GM21360 (cell line): ENCODE measurements at regions not wholly inside any gene's neighbourhood (a gene's known extent, or its start where the extent isn't known, plus 50 kb on each side); places are given as distances from the start of the nearest gene placed in this dataset.

Experiments
- ATAC-seq: cut with Tn5 transposase; IDR thresholded peaks from one replicate; pipeline ENCODE4 v1.9.1; 2021; ENCODE audit warnings: mild to moderate bottlenecking, moderate library complexity; ENCODE audit not compliant: unreplicated experiment

DNA sequence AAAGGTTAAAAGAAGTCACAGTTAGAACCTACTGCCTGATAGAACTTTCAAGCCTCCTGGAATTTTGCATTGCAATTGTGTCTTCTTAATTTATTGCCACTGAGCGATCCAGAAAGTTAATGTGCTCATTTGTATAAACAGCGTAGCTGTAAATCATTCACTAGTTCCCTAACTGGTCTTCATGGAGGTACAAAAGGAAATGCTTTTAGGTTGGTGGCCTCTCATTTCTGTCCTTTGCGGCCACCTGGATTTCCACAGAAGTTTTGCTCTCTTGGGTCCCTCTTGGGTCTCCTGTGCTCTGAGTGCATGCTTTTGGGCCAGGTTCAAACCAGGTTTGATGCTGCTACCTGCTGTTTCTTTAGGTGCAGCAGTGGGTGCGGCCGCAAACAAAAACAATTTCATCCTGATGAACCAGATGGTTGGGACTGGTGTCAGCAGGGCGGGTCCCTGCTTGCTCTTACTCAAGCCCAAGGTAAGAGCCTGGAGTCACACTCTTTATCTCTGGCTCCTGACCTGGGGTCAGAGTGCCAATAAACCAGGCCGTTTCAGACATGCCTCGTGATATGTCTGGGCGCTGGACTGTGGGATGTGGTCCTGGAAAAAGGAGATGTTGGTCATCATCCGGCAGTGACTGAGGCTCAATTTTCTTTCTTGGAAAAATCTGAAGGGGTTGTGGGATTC, 270.1 kb downstream of the PTTG2 start:
- ATAC-seq: no peak

DNA sequence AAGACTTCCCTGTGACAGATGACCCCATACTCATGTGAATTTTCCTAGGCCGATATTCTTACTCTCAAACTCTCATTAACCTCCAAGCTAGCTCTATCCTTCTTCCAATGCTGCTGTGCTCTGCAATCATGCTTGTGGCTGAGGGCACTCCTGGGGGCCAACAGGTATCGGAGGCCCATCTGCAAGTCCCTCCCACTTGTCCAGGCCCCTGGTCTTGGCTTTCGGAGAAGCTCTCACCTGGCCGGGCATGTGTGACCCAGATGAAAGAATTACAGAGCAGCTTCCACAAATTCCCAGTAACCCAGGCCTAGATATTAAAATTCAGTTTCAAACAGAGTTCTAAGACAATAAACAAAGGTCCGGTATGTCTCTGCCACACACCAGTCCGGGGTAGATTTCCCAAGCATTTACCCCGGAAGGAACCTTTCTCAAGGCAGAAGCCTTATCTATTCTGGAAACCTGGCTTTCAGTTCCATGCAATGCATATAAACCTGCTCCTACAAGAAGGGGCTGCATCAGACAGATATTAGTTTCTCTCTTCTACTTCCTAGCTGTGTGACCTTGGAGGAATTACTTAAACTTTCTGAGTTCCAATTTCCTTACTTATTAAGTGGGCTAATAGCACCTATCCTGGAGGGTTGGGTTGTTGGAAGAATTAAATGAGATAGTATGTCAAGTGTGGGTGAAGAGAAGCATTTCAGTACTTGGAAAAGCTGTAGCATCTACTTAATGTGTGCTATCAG, 270.8 kb downstream of the PTTG2 start:
- no peak for ATAC-seq

DNA sequence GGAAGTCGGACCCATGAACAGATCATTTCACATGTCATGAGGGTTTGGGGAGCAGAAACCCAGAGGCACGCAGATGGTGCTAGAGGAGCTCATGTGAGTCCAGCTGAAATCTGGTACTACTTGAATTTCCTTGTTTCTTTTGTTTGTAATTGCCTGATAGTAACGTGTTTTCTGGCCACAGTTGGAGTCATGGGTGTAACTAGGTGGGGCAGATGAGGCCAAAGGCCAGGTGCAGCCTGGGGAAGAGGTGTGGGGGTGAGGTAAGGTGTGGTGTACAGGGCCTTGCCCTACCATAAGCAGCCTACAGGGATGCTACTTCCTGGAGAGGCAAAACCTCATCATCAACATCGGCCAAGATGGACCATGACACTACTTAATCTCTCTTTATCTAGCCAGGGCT, 271.4 kb downstream of the PTTG2 start:
- no peak for ATAC-seq

DNA sequence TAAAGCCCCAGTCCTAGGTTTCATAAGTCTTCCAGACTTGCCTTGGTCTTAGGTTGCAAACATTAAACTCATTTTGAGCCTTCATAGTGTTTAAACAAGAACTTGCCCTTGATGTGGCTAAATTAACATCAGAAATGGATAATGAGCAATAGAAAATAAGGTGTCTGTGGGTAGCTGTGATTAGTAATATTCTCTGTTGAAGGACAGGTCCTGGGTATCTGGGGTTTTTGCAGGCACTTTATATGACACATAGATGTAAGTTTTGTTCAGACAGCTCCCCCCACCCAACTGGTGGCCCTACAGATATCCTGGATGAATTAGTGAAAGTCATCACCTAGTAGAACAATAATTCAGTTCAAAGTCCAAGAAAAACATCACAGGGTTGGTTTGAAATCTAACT, 272.5 kb downstream of the PTTG2 start:
- no peak for ATAC-seq

DNA sequence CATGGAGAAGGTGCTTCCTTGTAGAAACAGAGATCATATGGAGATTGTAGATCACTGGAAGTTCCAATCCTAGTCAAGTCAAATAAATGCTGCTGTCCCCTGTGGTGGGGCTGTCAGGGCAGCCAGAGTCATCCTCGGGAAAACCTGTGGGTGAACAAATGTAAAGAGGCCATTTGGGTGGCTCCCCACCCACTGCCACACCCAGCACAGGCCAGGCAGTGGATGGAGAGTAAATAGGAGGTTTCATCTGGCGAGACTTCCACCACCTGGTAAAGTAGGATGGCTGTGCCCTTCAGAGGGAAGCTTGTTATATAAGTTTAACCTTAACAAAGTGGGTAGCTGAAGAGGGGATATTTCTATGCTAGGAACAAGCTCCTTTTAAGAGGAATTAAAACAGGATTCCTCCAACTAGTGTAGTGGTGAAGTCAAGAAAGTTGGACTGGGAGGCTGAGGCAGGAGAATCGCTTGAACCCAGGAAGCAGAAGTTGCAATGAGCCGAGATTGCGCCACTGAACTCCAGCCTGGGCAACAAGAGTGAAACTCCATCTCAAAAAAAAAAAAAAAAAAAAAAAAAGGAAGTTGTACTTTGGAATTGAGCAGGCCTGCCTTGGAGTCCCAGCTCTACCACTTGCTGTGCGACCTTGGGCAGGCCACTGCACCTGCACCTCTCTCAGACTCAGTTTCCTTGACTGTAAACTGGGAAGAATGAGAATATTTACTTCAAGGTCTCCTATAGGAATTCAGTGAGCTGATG, 273.7 kb downstream of the PTTG2 start:
- no peak for ATAC-seq

DNA sequence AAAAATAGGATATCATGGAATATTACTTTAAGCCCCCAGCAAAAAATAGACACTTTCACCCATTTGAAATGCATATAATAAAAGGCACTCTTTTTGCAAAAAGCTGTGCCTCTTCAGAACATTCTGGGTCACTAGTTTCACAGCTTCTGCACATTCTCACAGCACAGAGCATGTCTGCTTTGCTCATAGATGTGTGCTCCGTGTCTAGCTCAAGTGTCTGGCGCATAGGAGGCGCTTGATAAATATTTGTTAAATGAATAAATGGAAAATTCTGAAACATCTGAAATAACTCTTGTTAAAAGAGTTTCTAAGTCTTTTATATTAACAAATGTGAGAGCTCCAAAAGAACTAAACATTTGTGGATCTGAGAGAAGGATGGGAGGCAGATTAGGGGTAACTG, 275.2 kb downstream of the PTTG2 start:
- no peak for ATAC-seq

DNA sequence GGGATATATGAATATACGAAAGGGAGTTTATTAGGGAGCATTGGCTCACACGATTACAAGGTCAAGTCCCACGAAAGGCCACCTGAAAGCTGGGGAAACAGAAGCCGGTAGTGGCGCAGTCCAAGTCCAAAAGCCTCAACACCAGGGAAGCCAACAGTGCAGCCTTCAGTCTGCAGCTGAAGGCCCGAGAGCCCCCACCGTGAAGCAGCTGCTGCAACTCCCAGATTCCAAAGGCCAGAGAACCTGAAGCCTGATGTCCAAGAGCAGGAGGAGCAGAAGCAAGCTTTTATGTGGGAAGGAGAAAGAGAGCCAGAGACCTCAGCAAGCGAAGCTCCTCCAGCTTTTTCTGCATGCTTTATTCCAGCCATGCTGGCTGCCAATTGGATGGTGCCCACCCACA, 275.8 kb downstream of the PTTG2 start:
- ATAC-seq: no peak

DNA sequence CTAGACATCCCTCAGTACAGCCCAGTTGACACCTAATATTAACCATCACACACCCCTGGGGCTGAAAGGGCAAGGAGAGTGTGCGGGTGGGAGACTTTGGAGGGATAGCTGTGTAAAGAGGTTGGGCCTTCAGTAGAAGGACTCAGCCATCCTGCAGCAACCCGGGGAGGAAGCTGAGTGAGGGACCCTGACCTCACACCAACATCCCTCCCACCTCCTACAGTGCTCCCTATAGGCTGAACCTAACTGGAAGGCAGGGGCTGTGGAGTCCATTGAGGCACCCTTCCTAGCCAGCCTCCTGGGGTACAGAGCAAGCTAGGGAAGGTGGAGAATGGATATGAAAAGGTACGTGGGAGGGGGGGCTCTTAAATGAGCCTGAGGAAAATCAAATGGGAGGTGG, 276.3 kb downstream of the PTTG2 start:
- no peak for ATAC-seq

DNA sequence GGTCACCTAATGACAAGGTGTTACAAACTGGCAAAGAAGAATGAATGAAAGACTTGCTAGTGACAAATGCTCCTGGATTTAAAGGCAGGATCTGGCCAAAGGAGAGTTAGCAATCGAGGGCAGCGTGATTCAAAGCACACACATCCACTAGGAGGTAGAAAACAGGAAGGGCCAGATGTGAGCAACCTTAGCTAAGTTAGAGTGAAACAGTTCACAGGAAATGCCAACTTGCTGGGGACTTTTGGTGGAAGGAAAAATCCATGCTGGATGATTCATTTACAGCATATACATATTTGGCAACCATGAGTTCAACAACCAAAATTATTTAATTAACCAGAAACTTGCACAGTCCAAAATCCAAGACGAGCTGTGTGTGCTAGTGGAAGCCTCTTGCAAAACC, 276.9 kb downstream of the PTTG2 start:
- no peak for ATAC-seq

DNA sequence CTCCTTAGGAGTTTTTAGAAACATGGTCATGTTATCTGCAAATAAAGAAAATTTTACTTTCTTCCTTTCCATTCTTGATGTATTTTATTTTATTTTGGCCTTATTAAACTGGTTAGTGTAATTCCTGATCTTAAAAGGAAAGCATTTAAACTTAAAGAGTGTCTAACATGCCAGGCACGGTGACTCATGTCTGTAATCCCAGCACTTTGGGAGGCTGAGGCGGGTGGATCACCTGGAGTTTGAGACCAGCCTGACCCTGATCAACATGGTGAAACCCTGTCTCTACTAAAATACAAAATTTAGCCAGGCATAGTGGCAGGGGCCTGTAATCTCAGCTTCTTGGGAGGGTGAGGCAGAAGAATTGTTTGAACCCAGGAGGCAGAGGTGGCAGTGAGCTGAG, 281.3 kb downstream of the PTTG2 start:
- no peak for ATAC-seq

DNA sequence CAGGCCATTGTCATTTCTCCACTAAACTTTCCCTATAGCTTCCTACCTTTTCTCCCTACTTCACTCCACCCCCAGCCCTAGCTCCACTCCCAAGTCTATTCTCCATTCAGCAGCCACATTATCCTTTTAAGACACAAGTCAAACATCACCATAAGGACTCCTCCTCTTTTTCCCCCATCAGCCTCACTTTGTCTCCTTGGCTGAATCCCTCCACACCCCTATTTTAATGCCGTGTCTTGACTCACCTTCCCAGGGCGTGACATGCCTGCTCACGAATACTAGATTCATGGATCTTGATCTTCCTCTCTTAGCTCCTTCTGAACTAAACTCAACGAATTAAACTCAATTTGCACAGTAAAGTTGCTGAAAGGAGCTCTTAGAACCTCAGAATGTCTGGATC, 281.9 kb downstream of the PTTG2 start:
- no peak for ATAC-seq

DNA sequence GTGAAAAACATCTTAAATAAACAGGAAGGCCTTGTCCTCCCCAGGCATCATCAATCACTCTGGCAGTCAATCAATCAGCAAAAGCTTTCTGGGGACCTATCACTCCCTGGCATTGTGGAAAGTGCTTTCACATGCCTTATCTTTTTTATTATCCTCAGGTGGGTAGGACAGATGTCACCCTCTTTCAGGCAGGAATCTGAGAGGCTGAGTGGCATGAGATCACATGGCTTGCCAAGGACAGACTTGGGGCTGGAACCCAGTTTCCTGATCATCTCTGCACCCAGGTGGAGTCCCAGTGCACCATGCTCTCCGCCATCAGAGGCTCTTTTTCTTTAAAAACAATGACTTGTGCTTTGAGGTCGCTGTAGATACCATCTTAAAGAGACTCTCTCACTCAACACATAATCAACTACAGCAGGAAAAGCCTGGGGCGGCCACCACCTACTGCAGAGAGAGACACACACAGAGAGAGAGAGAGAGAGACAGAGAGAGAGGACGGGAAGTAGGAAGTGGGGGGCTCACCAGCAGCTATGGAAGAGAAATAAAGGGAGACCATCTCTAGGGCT, 282.7 kb downstream of the PTTG2 start:
- ATAC-seq: no peak

DNA sequence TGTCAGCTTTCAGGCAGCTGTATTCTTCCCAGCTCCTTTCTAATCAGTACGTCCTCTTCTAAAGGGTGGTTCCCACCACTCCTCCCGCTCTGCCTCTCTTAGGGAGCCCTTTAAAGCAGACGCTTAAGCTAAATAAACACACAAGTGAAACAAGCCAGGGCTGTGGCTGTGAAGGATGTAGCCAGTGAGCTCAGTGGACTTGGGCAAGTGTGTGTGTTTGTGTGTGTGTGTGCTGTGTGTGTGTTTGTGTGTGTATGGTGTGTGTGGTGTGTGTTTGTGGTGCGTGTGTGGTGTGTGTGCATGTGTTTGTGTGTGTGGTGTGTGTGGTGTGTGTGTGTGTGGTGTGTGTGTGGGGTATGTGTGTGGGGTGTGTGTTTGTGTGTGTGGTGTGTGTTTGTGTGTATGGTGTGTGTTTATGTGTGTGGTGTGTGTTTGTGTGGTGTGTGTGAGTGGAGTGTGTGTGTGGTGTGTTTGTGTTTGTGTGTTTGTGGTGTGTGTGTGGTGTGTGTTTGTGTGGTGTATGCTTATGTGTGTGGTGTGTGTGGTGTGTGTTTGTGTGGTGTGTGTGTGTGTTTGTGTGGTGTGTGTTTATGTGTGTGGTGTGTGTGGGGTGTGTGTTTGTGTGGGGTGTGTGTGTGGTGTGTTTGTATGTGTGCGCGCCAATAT, 283.3 kb downstream of the PTTG2 start:
- ATAC-seq: no peak

DNA sequence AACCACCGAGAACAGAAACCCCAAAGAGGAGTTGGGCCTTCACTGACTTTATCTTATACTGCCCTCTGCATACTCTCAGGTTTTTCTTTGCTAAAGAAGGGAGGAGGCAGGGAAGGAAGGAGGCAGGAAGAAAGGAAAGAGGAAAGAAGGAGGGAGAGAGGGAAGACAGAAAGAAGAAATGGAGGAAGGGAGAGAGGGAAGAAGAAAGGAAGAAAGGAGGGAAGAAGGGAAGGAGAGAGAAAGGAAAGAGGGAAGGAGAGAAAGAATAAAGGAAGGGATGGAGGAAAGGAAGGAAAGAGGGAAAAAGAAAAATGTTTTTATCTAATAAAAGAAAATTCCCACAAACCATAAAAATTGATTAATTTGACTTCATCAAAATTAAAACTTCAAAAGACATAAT, 294.6 kb downstream of the PTTG2 start:
- no peak for ATAC-seq

DNA sequence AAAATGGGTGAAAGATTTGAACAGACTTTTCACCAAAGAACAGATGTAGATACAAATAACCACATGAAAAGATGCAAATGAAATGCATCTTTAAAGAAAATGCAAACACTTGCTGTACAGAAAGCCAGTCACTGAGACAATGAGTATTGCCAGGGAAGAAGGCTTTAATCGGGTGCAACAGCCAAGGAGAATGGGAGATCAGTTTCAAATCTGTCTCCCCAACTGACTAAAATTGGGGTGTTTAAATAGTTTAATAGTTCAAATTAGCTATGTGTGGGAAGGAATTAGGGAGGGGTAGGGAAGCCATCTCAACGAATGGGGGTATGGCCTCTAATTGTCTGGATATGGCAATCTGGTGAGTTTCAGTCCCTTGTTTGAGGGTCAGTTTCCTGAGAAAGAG, 295.4 kb downstream of the PTTG2 start:
- ATAC-seq: no peak

DNA sequence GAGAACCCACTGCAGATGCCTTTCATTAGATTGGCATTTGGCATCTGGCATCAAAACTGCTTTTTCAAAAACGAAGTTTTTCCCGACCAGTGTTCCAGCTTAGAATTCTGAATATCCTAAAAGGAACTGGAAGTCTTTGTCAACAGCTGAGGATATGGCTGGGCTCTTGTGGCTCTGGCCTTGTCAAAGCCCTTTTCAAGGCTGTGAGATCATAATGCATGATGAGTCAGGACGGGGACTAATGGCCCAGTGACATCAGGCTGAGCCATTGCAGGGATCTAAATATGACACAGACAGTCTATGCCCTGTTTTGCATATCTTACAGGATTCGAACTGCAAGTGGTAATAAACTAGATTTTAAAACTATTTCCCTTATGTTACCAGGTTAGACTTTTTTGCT, 306.4 kb downstream of the PTTG2 start:
- ATAC-seq: no peak

DNA sequence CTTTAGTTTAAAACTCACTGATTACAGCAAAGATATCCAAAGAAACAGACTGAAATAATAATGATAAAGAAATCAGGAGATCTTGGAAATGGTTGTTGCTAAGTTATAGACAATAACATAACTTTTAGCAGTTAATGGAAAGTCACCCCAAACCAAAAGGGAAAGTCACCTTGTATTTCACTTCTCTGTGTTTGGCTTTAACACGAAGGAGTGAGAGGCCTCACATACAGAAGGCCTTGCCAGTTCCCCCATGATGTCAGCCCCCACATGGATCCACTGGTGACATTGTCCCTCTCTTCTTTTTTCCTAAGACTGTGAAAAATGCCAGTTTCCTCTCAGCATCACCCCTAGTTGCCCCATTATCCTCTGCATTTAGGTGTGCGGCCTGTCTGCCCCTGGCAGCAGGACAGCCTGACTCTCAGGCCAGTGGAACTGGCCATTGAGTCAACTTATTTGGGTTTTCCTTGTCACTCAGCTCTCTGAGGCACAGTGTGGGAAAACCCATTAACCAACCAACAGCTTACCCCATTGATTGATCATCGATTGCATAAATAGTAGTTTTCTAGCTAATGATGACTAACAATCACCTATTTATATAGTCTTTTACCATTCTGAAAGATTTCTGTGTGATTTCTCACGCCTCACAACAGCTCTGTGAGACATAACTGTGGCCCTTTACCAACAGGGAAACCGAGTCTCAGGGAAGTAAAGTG, 308.1 kb downstream of the PTTG2 start:
- no peak for ATAC-seq

DNA sequence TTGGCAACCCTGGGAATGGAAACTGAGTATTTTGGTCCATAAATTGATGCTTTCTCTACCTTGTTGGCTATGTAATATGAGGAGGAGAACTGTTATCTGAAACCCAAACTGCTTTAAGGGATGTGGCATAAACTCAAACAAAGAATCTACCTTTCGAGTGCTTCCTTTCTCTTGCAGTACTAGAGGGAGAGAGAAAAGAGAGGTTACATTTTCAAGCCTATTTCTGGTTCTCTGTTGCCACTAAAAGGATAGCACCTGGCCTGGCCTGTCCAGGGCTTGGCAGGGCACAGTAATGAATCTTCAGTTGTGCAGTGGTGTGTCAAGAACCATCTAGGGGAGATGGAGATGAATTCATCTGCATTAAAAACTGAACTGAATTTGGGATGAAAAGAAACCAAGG, 308.6 kb downstream of the PTTG2 start:
- no peak for ATAC-seq

DNA sequence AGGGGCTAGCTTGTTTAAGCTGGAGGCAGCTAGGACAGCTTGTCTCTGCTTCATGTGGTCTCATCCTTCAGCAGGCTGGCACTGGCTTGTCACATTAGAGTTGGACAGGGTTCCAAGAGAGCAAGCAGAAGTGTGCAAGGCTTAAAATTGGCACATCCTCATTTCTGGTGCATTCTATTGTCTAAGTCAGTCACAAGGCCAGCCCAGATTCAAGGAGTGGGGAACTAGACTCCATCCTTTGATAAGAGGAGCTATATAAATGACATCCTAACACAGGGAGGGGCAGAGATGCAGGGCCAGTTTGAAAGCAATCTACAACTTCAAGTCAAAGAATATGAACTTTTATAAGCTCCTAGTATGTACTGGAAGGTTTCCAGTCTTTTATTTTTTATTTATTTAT, 313.2 kb downstream of the PTTG2 start:
- ATAC-seq: no peak

DNA sequence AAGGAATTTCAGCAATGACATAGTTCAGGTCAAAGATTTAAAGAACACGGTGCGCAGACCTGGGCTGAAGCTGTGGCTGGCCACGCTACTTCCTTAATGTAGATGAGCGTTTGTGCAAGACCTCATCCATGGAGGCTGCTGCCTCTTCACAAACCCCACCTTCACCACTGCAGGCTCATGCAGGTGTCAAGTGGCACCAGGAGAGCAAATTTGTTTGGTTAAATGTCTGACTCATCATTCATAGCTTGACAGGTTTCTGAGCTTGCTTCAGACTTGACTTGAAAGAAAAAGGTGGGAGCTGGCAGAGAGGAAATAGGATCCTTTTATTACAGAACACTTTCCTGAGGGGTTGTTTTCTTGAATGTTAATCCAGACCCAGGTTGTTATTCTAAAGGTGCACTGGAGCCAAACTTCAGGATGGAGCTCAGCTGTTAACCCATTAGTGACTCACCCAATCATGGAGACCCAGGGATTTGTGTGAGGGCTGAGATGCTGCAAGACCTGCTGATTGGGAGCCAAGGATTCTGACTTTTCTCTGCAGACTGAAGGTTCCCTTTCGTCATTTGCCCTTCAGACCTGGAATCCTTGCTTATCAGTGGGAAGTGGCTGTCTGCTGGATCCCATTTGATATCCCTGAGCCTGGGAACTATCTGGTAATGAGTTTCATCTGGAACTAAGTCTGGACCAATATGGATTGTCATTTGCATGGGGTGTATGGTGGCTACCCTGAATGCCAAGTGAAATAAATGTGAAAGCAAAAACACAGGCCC, 315.3 kb downstream of the PTTG2 start:
- no peak for ATAC-seq
